GM23338 (cell line): ENCODE measurements at regions not wholly inside any gene's neighbourhood (a gene's known extent, or its start where the extent isn't known, plus 50 kb on each side); places are given as distances from the start of the nearest gene placed in this dataset.

Source experiments
- ATAC-seq: fragments of 200-7000 bp; cut with Tn5 transposase; 3 replicates; pipeline ENCODE4 v1.9.1; 2020
- DNase-seq: peaks from one replicate; pipeline ENCODE4 v3.0.0-alpha.2; 2015; ENCODE audit warnings: low spot score
- H2AFZ ChIP-seq: fragments of 200-600 bp; sonication (generic); 2 replicates; pipeline ENCODE4 v1.8.0; 2016; ENCODE audit warnings: antibody characterized with exemption, mild to moderate bottlenecking, moderate library complexity
- H3F3A ChIP-seq: fragments of 200-600 bp; sonication (generic); replicated peaks from 2 replicates; pipeline ENCODE4 v1.8.0; 2017; ENCODE audit warnings: antibody characterized with exemption, mixed run types, low read depth
- H3K27ac ChIP-seq: fragments of 200-600 bp; sonication (generic); 2 replicates; pipeline ENCODE4 v1.6.1; 2016; ENCODE audit warnings: low read depth
- H3K27me3 ChIP-seq: fragments of 200-600 bp; sonication (generic); 2 replicates; pipeline ENCODE4 v1.8.0; 2016; ENCODE audit warnings: mild to moderate bottlenecking, mixed run types, moderate library complexity; ENCODE audit not compliant: insufficient read depth
- H3K36me3 ChIP-seq: fragments of 200-600 bp; sonication (generic); 2 replicates; pipeline ENCODE4 v1.8.0; 2016; ENCODE audit warnings: mild to moderate bottlenecking; ENCODE audit not compliant: insufficient read depth
- H3K4me1 ChIP-seq: fragments of 200-600 bp; sonication (generic); 2 replicates; pipeline ENCODE4 v1.8.0; 2016; ENCODE audit warnings: mild to moderate bottlenecking, moderate library complexity; ENCODE audit not compliant: insufficient read depth
- H3K4me2 ChIP-seq: fragments of 200-600 bp; sonication (generic); 2 replicates; pipeline ENCODE4 v1.7.1; 2017; ENCODE audit warnings: mixed run types
- H3K4me3 ChIP-seq: fragments of 200-600 bp; sonication (generic); 2 replicates; pipeline ENCODE4 v1.6.1; 2016; ENCODE audit warnings: mixed run types
- H3K79me2 ChIP-seq: fragments of 200-600 bp; sonication (generic); replicated peaks from 2 replicates; pipeline ENCODE4 v1.8.0; 2017; ENCODE audit warnings: mild to moderate bottlenecking; ENCODE audit not compliant: insufficient read depth
- H3K9me2 ChIP-seq: fragments of 200-600 bp; sonication (generic); 2 replicates; pipeline ENCODE4 v1.8.0; 2017; ENCODE audit not compliant: insufficient read depth
- H4K20me1 ChIP-seq: fragments of 200-600 bp; sonication (generic); replicated peaks from 2 replicates; pipeline ENCODE4 v1.8.0; 2017; ENCODE audit warnings: mild to moderate bottlenecking; ENCODE audit not compliant: insufficient read depth
- H3K27ac Mint-ChIP-seq: 2 replicates; pipeline ENCODE4 v1.8.0; 2020; ENCODE audit warnings: inconsistent platforms, mild to moderate bottlenecking, moderate library complexity, mixed read lengths
- H3K27me3 Mint-ChIP-seq: 3 replicates; pipeline ENCODE4 v1.8.0; 2022; ENCODE audit warnings: low read depth, mild to moderate bottlenecking, moderate library complexity, mixed read lengths, inconsistent platforms; ENCODE audit not compliant: insufficient read depth, poor library complexity
- H3K36me3 Mint-ChIP-seq: 3 replicates; pipeline ENCODE4 v1.8.0; 2021; ENCODE audit warnings: low read depth, mild to moderate bottlenecking, inconsistent platforms, moderate library complexity, mixed read lengths
- H3K4me1 Mint-ChIP-seq: 3 replicates; pipeline ENCODE4 v1.8.0; 2020; ENCODE audit warnings: mild to moderate bottlenecking, inconsistent platforms, mixed read lengths
- H3K4me3 Mint-ChIP-seq: 3 replicates; pipeline ENCODE4 v1.8.0; 2021; ENCODE audit warnings: moderate library complexity, mild to moderate bottlenecking, inconsistent platforms, mixed read lengths
- H3K9me3 Mint-ChIP-seq: 3 replicates; pipeline ENCODE4 v1.8.0; 2020; ENCODE audit warnings: moderate library complexity, mild to moderate bottlenecking, inconsistent platforms, mixed read lengths
- CREB1 ChIP-seq: fragments of 250-450 bp; sonication (Bioruptor Pico); IDR thresholded peaks from 2 replicates; pipeline ENCODE4 v1.5.0; 2020; ENCODE audit warnings: low read depth, mild to moderate bottlenecking, moderate library complexity
- EZH2 ChIP-seq: fragments of 200-600 bp; sonication (generic); IDR thresholded peaks from one replicate; pipeline ENCODE4 v1.8.0; 2017; ENCODE audit warnings: antibody characterized with exemption, mild to moderate bottlenecking, low read depth; ENCODE audit not compliant: unreplicated experiment
- EZH2phosphoT487 ChIP-seq: fragments of 200-600 bp; sonication (generic); IDR thresholded peaks from one replicate; pipeline ENCODE4 v1.8.1; 2018; ENCODE audit warnings: antibody characterized with exemption; ENCODE audit not compliant: unreplicated experiment
- JUNB ChIP-seq: IDR thresholded peaks from one replicate; pipeline ENCODE4 v1.6.1; 2016; ENCODE audit warnings: antibody characterized with exemption; ENCODE audit not compliant: unreplicated experiment
- NANOG ChIP-seq: IDR thresholded peaks from 2 replicates; pipeline ENCODE4 v1.6.1; 2016; ENCODE audit warnings: antibody characterized with exemption, borderline replicate concordance
- REST ChIP-seq: IDR thresholded peaks from one replicate; pipeline ENCODE4 v1.6.1; 2018; ENCODE audit warnings: antibody characterized with exemption; ENCODE audit not compliant: unreplicated experiment
- STAT1 ChIP-seq: IDR thresholded peaks from one replicate; pipeline ENCODE4 v1.6.1; 2016; ENCODE audit warnings: antibody characterized with exemption; ENCODE audit not compliant: unreplicated experiment
- ZNF462 ChIP-seq: fragments of 250-450 bp; sonication (Bioruptor Pico); IDR thresholded peaks from 2 replicates; pipeline ENCODE4 v1.5.0; 2020; ENCODE audit warnings: mild to moderate bottlenecking, moderate library complexity

GRCh38 chr4:24067367-24068193 lies 177.7 kb upstream of the PPARGC1A start:
- Mint-ChIP-seq H3K27ac (no peak overlapping the region), H3K4me1 (no peaks in the 10 kb centered on the region; the same call in 2 of the 3 replicates), H3K27me3 (no peaks in the 10 kb centered on the region), H3K36me3 (no peaks in the 10 kb centered on the region), H3K4me3 (no peak overlapping the region), H3K9me3 (no peaks in the 10 kb centered on the region)
- Histone ChIP-seq H3K4me2 (no peak overlapping the region), H3K4me1 (no peaks in the 10 kb centered on the region; the same call in 1 of the 2 replicates), H3K27ac (no peak overlapping the region), H4K20me1 (no peaks in the 10 kb centered on the region), H3K9me2 (no peaks in the 10 kb centered on the region), H3K4me3 (no peak overlapping the region), H3F3A (no peaks in the 10 kb centered on the region), H3K79me2 (no peaks in the 10 kb centered on the region), H2AFZ (no peak overlapping the region), H3K27me3 (no peaks in the 10 kb centered on the region), H3K36me3 (no peaks in the 10 kb centered on the region)
- ATAC-seq (no peak), DNase-seq (no peak)
- TF ChIP-seq EZH2 (no peak), REST (no peak), STAT1 (no peak), NANOG (no peak), ZNF462 (CRISPR knock-in tag) (no peak), JUNB (no peak), EZH2phosphoT487 (no peak), CREB1 (CRISPR knock-in tag) (no peak)
